A549 (cell line): ENCODE measurements at regions not wholly inside any gene's neighbourhood (a gene's known extent, or its start where the extent isn't known, plus 50 kb on each side); places are given as distances from the start of the nearest gene placed in this dataset.

Experiments used
- ATAC-seq, 2 experiments: fragments of 200-7000 bp in 1 of 2; fragments of >200 bp in 1 of 2; cut with Nextera tagmentation in 1 of 2; cut with Tn5 transposase in 1 of 2; 3 replicates each; pipeline versions ENCODE4 v1.8.0 to v1.9.1; 2018 to 2020; ENCODE audit warnings: mild to moderate bottlenecking in 1 of 2, moderate library complexity in 1 of 2
- CTCF ChIA-PET: fragments of 300-600 bp; sonication (Branson Sonifier 250); formaldehyde crosslinking; extraction: SDS; loops from one replicate; lab custom pipeline; 2021; ENCODE audit warnings: antibody characterized with exemption, inconsistent platforms; lab: Yijun Ruan, JAX
- POLR2A ChIA-PET: fragments of 350-600 bp; formaldehyde crosslinking; extraction: SDS; loops from one replicate; lab custom pipeline; 2021; ENCODE audit warnings: antibody characterized with exemption, inconsistent platforms; lab: Yijun Ruan, JAX
- DNase-seq, 2 experiments: peaks; one replicate each; pipeline versions ENCODE4 v3.0.0 to v3.0.0-alpha.2; 2011 to 2016; ENCODE audit warnings: low read depth in 1 of 2, low spot score in 1 of 2
- FAIRE-seq: peaks from 2 replicates; lab custom pipeline; 2011; peaks lifted over from hg19 to GRCh38; lab: Jason Lieb, UNC
- H3K27ac ChIP-seq, 2 experiments: fragments of >200 bp; sonication (Bioruptor Twin); formaldehyde crosslinking; 3 replicates each; pipeline ENCODE4 v1.5.1; 2016 to 2017
- H3K4me1 ChIP-seq: fragments of >200 bp; sonication (Bioruptor Twin); formaldehyde crosslinking; 3 replicates; pipeline ENCODE4 v1.6.1; 2016
- H3K4me2 ChIP-seq: fragments of >200 bp; sonication (Bioruptor Twin); formaldehyde crosslinking; 3 replicates; pipeline ENCODE4 v1.6.1; 2016
- H3K4me3 ChIP-seq: fragments of >200 bp; sonication (Bioruptor Twin); formaldehyde crosslinking; 3 replicates; pipeline ENCODE4 v1.5.1; 2016
- H3K9me3 ChIP-seq: fragments of >200 bp; sonication (Bioruptor Twin); formaldehyde crosslinking; 3 replicates; pipeline ENCODE4 v1.6.1; 2016
- EHF ChIP-seq: fragments of 250-450 bp; sonication (Bioruptor Pico); IDR thresholded peaks from 2 replicates; pipeline ENCODE4 v1.5.0; 2020; ENCODE audit warnings: mild to moderate bottlenecking
- HOXA7 ChIP-seq: fragments of 250-450 bp; sonication (Bioruptor Pico); IDR thresholded peaks from 2 replicates; pipeline ENCODE4 v1.5.0; 2020; ENCODE audit warnings: mild to moderate bottlenecking, moderate library complexity
- JUN ChIP-seq, 2 experiments: fragments of >200 bp; sonication (Bioruptor Twin); formaldehyde crosslinking; IDR thresholded peaks; 2 replicates in 1 of 2; 3 replicates in 1 of 2; pipeline ENCODE4 v1.6.1; 2016 to 2017
- MAFK ChIP-seq: fragments of 450-650 bp; IDR thresholded peaks from 2 replicates; pipeline ENCODE4 v1.6.1; 2014; ENCODE audit not compliant: partially characterized antibody
- MYC ChIP-seq: IDR thresholded peaks from 2 replicates; pipeline ENCODE4 v1.6.1; 2012; ENCODE audit warnings: mild to moderate bottlenecking, inconsistent platforms, low read length, improper control_type of control experiment, borderline replicate concordance
- RAD21 ChIP-seq, 2 experiments: fragments of >200 bp in 1 of 2; sonication (Bioruptor Twin) in 1 of 2; formaldehyde crosslinking in 1 of 2; IDR thresholded peaks in 1 of 2; conservative IDR thresholded peaks in 1 of 2; 2 replicates in 1 of 2; 3 replicates in 1 of 2; pipeline ENCODE4 v1.6.1; 2012 to 2018; ENCODE audit warnings: inconsistent platforms in 1 of 2
- RCOR1 ChIP-seq: fragments of 150-350 bp; IDR thresholded peaks from 2 replicates; pipeline ENCODE4 v1.6.1; 2014; ENCODE audit warnings: antibody characterized with exemption, low read length, low read depth
- SMC3 ChIP-seq: fragments of >200 bp; sonication (Bioruptor Twin); formaldehyde crosslinking; IDR thresholded peaks from 3 replicates; pipeline ENCODE4 v1.6.1; 2018; ENCODE audit warnings: inconsistent platforms
- SREBF2 ChIP-seq: fragments of 450-650 bp; IDR thresholded peaks from 2 replicates; pipeline ENCODE4 v1.6.1; 2014; ENCODE audit warnings: mild to moderate bottlenecking, moderate library complexity
- TFCP2L1 ChIP-seq: fragments of 250-450 bp; sonication (Bioruptor Pico); IDR thresholded peaks from 2 replicates; pipeline ENCODE4 v1.5.0; 2021; ENCODE audit warnings: mild to moderate bottlenecking
- USF2 ChIP-seq: fragments of 450-650 bp; IDR thresholded peaks from 2 replicates; pipeline ENCODE4 v1.6.1; 2014; ENCODE audit warnings: antibody characterized with exemption
- WGBS: methylation state at CpG from one replicate; pipeline ENCODE4 v1.1.6; 2017; ENCODE audit errors: missing lambda C conversion rate; 5-methylcytosine and 5-hydroxymethylcytosine counted together
- TF ChIP-seq, protein P1 (sequence below): fragments of >200 bp; sonication (Bioruptor Twin); formaldehyde crosslinking; IDR thresholded peaks from 3 replicates; pipeline ENCODE4 v1.6.1; 2016
- TF ChIP-seq, protein P2 (sequence below): fragments of >200 bp; sonication (Bioruptor Twin); formaldehyde crosslinking; IDR thresholded peaks from 3 replicates; pipeline ENCODE4 v1.5.1; 2016
- TF ChIP-seq, protein P3 (sequence below): fragments of 200-600 bp; sonication (generic); IDR thresholded peaks from 2 replicates; pipeline ENCODE4 v1.6.1; 2016; ENCODE audit warnings: antibody characterized with exemption, mild to moderate bottlenecking, moderate library complexity

- no peak for FAIRE-seq
Observed at GRCh38 chr18:26621161-26622026, 73.0 kb upstream of the KCTD1 start.

DNA sequence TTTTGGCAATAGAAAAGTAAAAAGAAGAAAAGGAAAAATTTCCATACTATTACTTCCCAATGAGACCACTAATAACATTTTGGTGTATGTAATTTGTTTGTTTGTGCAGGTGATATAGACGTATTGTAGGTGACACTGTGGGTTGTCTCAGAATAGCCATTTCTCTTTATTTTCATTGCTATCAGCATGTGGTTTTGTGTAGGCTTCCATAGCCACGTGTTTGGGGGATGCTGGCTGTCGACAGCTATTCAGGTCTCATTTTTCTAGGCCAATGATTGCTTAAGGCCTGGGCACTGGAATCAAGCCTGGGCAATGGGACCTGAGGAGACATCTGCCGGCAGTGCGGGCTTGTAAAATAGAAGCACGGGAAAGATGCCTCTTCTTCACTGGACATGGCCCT, 71.0 kb upstream of the KCTD1 start:
- WGBS: 96% methylated on average over 6 of the region's 6 CpGs
- H3K4me3 ChIP-seq: no peak overlapping the region
- peaks cover 9% of the 10 kb centered on the region; the same call in 2 of the 3 replicates for H3K9me3 ChIP-seq
- FAIRE-seq (no peak), DNase-seq (no peak), ATAC-seq (no peak)
- TF ChIP-seq, protein P1, sequence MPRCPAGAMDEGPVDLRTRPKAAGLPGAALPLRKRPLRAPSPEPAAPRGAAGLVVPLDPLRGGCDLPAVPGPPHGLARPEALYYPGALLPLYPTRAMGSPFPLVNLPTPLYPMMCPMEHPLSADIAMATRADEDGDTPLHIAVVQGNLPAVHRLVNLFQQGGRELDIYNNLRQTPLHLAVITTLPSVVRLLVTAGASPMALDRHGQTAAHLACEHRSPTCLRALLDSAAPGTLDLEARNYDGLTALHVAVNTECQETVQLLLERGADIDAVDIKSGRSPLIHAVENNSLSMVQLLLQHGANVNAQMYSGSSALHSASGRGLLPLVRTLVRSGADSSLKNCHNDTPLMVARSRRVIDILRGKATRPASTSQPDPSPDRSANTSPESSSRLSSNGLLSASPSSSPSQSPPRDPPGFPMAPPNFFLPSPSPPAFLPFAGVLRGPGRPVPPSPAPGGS: no peak
- TF ChIP-seq HOXA7 (no peak), MYC (no peak)
- ChIA-PET POLR2A (no interaction called here), CTCF (interaction anchor here (0.6 to 1.4 kb wide), 3 partner anchors 30 to 548 kb away, joined by 3 to 5 read pairs (median 3); no protein-coding TSS in a partner anchor)
- H3K4me1 ChIP-seq: peaks cover 35% of the 10 kb centered on the region
- H3K27ac ChIP-seq: peak overlapping the region in 1 of 2 experiments; percentile 60; a peak in 2 of 6 replicates
- no peak overlapping the region for H3K4me2 ChIP-seq

More at GRCh38 chr18:26621161-26622026, 73.0 kb upstream of the KCTD1 start:
- H3K4me3 ChIP-seq: peak overlapping the region; percentile 44
- WGBS: 57% methylated on average over 22 of the region's 22 CpGs
- peak; percentile 63 for TF ChIP-seq SMC3
- TF ChIP-seq RCOR1: no peak
- peak; percentile 66 to 69 for TF ChIP-seq RAD21 (conservative IDR thresholded peaks at IDR 0.05 in 1 of 2, IDR thresholded peaks at IDR 0.05 in 1 of 2)
- TF ChIP-seq, protein P2, sequence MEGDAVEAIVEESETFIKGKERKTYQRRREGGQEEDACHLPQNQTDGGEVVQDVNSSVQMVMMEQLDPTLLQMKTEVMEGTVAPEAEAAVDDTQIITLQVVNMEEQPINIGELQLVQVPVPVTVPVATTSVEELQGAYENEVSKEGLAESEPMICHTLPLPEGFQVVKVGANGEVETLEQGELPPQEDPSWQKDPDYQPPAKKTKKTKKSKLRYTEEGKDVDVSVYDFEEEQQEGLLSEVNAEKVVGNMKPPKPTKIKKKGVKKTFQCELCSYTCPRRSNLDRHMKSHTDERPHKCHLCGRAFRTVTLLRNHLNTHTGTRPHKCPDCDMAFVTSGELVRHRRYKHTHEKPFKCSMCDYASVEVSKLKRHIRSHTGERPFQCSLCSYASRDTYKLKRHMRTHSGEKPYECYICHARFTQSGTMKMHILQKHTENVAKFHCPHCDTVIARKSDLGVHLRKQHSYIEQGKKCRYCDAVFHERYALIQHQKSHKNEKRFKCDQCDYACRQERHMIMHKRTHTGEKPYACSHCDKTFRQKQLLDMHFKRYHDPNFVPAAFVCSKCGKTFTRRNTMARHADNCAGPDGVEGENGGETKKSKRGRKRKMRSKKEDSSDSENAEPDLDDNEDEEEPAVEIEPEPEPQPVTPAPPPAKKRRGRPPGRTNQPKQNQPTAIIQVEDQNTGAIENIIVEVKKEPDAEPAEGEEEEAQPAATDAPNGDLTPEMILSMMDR: peak; percentile 49
- TF ChIP-seq, protein P3, sequence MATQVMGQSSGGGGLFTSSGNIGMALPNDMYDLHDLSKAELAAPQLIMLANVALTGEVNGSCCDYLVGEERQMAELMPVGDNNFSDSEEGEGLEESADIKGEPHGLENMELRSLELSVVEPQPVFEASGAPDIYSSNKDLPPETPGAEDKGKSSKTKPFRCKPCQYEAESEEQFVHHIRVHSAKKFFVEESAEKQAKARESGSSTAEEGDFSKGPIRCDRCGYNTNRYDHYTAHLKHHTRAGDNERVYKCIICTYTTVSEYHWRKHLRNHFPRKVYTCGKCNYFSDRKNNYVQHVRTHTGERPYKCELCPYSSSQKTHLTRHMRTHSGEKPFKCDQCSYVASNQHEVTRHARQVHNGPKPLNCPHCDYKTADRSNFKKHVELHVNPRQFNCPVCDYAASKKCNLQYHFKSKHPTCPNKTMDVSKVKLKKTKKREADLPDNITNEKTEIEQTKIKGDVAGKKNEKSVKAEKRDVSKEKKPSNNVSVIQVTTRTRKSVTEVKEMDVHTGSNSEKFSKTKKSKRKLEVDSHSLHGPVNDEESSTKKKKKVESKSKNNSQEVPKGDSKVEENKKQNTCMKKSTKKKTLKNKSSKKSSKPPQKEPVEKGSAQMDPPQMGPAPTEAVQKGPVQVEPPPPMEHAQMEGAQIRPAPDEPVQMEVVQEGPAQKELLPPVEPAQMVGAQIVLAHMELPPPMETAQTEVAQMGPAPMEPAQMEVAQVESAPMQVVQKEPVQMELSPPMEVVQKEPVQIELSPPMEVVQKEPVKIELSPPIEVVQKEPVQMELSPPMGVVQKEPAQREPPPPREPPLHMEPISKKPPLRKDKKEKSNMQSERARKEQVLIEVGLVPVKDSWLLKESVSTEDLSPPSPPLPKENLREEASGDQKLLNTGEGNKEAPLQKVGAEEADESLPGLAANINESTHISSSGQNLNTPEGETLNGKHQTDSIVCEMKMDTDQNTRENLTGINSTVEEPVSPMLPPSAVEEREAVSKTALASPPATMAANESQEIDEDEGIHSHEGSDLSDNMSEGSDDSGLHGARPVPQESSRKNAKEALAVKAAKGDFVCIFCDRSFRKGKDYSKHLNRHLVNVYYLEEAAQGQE: no peak
- peaks cover 22% of the 10 kb centered on the region for H3K4me1 ChIP-seq
- CTCF ChIA-PET: interaction anchor here (0.6 to 2.5 kb wide), 15 partner anchors 9 to 342 kb away, joined by 3 to 9 read pairs (median 3); partner anchors contain the start of gene KCTD1
- H3K4me2 ChIP-seq: peak overlapping the region; percentile 52; the same call in 2 of the 3 replicates
- H3K9me3 ChIP-seq: peaks cover 20% of the 10 kb centered on the region
- H3K27ac ChIP-seq: peak overlapping the region; percentile 72 to 82
- DNase-seq (peak; percentile 21 to 68), ATAC-seq (peak; percentile 75 to 84; a peak in 5 of 6 replicates)
- POLR2A ChIA-PET: interaction anchor here (1.3 kb wide), 1 partner anchor 46 kb away, joined by 6 read pairs; no protein-coding TSS in a partner anchor

- peak overlapping the region; percentile 61 to 77 for H3K27ac ChIP-seq
- CTCF ChIA-PET: no interaction called here
- 72% methylated on average over 2 of the region's 2 CpGs for WGBS
- DNase-seq (no peak), FAIRE-seq (no peak), ATAC-seq (no peak)
- H3K4me2 ChIP-seq: peak overlapping the region; percentile 68
- H3K4me1 ChIP-seq: peaks cover 43% of the 10 kb centered on the region
- POLR2A ChIA-PET: interaction anchor here (1.0 kb wide), 1 partner anchor 42 kb away, joined by 4 read pairs; no protein-coding TSS in a partner anchor
- H3K9me3 ChIP-seq: no peaks in the 10 kb centered on the region
- no peak overlapping the region for H3K4me3 ChIP-seq
- TF ChIP-seq MAFK: peak; percentile 81
- TF ChIP-seq SREBF2: no peak
- no peak for TF ChIP-seq JUN (IDR thresholded peaks at IDR 0.05)
- no peak for TF ChIP-seq EHF
- no peak for TF ChIP-seq USF2
- no peak for TF ChIP-seq TFCP2L1 (CRISPR knock-in tag)
Observed at GRCh38 chr18:26618135-26618534, 69.8 kb upstream of the KCTD1 start.
